Activated CD4-positive, alpha-beta T cell treated with anti-CD3 and anti-CD28 coated beads, Interleukin-2, Interleukin-6, amounts not matched to agents 100 ng/mL and 50 ng/mL, durations not matched to agents 16 hours and 8 hours (primary cell): ENCODE measurements at regions not wholly inside any gene's neighbourhood (a gene's known extent, or its start where the extent isn't known, plus 50 kb on each side); places are given as distances from the start of the nearest gene placed in this dataset.
"Not testable (repeated sequence)": the region's sequence is repeated elsewhere in the genome, so short reads cannot be mapped to it uniquely, and the experiment has no call there.

Experiments
- DNase-seq: peaks from one replicate; pipeline ENCODE4 v3.0.0-alpha.2; 2020

DNA sequence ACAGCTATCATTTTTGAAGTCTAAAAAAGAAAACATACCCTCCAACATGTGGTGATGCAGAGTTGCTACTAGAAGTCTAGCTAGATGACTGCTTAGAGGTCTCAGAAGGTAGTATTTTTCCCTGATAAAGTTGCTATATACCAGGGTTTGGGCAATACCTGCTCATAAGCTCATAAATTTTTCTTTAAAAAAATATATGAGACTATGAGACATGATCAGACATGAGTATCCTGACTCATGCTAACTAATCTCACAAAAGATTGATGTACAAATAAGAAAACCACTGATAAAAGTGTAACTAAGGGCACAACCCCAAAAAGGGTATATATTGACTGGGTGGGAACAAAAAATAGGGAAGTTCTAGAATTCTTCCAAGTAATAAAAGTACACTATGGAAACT is 740.9 kb downstream of the METTL15 start:
- DNase-seq: no peak

DNA sequence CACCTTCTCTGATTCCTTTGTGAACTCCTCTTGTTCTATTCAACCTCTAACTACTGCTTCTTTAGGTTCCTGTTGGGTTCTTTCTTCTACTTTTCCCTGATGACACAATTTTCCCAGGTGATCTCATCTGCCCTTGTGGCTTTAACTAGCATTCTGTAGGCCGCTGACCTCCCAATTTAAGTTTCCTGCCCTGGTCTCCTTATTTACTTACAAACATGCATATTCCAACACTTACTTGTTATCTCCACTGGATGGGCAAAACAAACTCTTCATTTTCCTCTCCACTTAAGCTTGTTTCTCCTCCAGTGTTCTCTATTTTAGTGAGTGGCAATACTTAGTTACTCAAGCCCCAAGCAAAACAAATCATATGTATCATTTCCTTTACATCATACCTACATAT is 734.5 kb downstream of the METTL15 start:
- no peak for DNase-seq

DNA sequence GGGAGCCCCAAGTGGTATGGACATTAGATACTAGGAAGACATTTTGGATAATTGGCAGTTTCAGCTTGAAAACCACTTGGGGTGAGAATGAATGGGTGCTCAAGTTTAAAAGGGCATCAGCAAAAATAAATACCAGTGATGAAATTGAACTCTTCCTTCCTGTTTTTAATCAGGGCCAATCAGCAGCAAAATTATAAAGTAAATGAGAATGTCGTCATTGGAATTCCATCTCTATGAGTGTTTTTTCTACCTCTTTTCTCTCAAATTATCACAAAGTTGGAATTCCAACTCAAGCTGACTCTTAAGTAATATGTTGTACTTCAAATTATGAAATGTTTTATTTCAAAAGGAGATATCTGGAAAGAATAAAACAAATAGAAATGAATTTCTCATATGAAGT is 730.6 kb downstream of the METTL15 start:
- no peak for DNase-seq

DNA sequence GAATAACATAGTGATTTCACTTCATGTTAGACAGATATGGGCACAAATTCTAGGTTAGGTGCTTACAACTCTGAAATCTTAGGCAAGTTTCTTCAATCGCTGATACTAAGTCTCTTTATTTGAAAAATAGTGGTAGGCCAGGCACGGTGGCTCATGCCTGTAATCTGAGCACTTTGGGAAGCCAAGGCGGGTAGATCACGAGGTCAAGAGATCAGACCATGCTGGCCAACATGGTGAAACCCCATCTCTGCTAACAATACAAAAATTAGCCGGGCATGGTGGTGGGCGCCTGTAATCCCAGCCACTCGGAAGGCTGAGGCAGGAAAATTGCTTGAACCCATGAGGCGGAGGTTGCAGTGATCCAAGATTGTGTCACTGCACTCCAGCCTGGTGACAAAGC is 729.4 kb downstream of the METTL15 start:
- no peak for DNase-seq

DNA sequence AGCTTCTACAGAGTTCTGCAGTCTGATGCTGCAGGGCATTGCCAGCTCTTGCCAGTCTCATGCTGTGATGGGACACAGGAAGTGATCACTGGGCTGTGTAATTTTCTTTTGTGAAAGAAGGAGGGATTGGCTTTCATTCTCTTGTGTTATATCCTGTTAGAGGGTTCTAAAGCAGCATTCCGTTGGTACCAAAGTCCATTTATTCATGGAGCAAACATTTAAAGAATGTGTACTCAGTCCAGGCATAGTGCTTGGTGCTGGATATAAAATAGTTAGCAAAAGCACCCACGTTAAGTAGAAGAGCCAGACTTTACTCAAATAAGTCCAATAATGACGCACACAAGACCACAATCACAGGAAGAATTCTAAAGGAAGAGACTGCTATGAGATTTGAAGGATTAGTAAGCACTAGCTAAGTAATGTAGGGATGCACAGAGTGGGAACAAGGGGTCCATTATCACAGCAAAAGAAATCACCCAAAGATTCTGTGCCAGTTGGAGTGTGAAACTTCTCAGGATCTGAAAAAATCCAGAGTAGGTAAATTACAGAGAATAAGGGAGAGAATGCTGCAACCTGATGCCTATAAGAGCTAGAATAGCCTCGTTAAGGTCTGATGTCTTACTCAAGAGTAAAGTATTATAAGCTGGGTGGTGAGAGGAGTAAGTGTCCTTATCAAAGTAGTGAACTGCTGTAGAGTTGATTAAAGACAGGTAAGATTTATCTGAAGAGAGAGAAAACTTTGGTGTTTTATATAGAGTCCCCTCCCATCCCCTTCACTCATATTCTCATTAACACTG is 728.3 kb downstream of the METTL15 start:
- DNase-seq: no peak

DNA sequence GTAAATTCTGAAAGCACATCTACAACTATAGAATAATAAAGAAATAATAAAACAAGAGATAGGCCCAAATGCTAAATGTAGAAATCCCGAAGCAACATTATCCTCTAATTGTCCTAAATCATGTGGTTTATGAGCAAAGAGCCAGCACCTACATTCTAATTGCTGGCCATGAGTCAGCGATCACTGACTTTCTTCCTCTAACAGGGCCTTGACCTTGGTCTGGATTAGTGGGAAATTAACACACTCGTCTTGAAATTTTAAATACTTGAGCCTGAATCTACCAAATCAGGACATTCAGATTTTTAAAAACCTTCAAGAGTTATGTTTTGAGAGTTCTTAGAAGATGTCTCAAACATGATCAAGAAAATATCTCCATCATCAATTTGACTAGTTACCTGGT is 727.6 kb downstream of the METTL15 start:
- DNase-seq: no peak

DNA sequence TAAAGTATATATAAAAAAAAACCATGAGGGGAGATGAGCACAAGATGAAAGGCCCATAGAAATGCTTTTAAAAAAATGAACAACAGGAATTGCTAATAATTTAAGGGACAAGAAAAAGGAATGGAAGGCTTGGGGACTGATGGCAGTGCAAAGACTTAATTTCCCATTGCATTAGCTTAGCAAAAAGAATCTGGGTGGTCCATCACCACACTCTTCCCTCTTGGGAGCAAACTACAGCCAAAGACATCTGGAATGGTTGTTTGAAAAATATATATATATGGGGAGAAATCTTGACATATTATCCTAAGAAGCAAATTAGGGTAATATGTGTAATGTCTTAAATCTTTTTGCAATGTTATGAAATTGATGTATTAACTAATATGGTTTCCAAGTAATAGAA is 727.1 kb downstream of the METTL15 start:
- DNase-seq: no peak

DNA sequence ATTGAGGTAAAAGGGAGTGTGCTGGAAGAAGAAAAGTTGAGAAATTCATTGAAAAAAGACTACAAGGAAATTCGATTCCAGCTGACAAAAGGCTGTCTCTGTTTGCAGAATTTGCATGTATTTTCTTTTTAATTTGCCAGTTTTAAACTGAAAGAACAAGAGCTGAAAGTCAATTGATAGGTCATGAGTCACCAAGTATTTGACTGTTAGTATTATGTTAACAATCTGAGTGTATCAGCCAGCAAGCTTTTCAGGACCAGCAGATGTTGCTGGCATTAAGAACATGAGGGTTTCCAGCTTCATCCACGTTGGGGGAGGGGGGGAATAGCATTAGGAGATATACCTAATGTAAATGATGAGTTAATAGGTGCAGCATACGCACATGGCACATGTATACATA is 726.7 kb downstream of the METTL15 start:
- no peak for DNase-seq

DNA sequence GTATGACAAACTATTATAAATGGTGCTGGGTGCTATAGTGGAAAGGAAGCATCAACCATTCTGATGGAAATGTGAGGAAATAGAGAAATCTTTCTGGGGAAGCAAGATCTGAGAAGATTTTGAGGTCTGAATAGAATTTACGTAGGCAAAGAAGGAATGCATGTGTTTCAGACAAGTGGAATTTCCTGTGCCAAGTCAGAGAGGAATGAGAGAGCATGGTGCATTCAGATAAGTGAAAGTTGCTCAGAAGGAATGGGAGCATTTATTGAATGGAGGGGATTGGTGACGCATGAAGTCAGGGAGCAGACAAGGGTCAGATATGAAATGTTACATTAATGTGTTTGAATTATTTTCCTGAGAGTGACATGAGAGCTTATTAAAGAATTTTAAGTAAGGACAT is 725.5 kb downstream of the METTL15 start:
- no peak for DNase-seq

DNA sequence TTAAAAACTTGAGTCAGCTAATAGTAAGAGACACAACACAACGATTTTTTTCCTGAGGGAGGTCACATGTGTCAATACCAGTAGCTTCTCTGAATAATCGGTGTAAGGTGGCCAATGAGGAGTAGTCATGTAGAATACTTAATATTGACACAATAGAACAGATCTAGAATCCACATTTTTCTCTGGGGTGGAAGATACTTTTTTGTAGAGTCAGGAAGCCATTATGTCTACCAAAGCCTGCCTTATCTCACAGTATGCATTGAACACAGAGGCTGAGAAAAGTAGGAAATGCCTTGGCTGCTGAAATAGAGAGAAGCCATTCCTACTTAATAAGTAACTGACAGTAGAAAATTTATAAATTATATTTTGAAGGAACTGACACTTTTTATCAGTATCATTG is 725.0 kb downstream of the METTL15 start:
- DNase-seq: no peak

DNA sequence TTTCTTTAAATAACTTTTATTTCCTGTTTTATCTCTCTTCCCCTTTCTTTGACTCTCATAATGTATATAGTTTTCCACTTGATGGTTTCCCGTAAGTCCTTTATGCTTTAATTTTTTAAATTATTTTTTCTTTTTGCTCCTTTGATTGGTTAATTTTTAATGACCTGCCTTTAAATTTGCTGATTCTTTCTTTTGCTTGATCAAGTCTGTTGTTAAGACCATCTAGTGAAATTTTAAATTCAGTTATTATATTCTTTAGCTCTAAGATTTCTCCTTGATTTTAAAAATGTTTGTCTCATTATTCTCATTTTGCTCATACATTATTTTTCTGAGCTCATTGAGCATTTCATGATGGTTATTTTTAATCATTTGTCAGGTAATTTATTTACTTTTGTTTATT is 718.6 kb downstream of the METTL15 start:
- DNase-seq: no peak

DNA sequence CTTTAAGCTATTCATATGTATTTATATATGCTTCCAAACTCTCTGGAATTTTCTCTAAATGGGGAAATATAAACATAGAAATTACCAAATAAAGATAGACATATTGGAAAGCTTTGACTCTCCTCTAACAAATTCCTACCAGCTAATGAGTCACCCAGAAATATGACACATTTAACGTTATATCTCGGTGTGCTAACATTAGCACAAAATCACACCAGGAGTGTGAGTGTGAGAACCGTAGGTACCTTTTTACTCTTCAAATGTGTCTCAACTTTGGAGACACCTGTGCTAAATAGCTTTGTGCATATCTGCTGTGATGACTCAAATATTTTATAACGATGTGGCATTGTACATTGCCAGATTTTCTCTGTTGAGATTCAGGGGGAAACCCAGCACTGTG is 714.4 kb downstream of the METTL15 start:
- DNase-seq: no peak

DNA sequence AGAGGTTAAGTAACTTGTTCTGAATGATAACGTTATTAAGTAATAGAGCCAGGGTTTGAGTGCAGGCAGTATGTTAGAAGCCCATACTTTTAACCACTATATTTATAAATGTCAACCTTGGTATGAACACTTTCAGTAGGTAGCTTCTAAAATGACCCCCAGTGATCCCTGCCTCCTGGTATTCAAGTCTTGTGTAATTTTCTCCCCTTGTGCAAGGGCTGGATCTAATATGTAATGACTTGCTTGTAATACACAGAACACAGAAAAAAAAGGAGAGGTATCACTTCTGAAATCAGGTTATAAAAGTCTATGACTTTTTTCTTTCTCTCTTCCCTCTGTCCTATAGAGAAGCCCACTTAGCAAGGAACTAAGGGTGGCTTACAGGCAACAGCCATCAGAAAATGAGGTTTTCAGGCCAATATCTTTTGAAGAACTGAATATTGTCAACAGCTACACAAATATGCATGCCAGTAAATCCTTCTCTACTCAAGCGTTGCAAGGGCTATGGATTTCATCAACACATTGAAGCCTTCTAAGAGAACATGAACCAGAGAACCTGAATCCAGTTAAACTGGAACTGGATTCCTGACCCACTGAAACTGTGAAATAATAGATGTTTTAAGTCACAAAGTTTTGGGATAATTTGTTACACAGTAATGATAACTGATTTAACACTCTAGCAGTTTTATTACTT is 712.3 kb downstream of the METTL15 start:
- DNase-seq: no peak

DNA sequence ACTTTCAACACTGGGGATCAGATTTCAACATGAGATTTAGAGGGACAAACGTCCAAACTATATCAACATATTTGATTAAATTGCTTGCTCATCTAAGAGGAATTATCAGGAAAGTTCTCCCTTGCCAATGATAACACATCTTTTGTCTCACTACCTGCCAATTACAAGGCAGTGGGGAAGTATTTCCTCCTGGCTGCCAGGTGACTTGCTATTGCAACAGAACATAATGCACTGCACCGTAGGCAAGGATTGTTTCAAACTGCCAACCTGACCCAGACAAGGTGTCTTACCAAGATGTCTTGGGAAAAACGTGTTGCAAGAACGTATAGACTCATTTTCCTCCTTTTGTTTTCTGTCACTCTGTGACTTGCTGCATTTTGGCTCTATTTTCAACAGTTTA is 711.6 kb downstream of the METTL15 start:
- DNase-seq: no peak

DNA sequence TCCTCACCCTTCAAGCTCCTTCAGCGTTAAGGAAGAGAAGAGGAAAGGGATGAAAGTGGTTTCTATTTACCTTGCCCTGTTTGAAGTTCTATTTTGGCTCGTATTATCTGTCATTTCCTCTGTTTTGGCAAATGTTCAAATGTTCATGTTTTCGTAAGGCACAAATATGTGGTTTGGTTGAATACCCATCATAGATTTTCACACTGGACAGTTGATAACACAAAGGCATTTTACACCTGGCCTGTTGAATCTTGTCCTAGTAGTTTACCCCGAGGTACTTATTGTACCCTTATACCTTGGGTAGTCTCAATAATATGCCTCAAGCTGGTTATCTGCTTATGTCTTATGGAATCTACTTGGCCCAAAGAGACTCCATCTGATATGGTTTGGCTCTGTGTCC is 706.9 kb downstream of the METTL15 start:
- DNase-seq: no peak

DNA sequence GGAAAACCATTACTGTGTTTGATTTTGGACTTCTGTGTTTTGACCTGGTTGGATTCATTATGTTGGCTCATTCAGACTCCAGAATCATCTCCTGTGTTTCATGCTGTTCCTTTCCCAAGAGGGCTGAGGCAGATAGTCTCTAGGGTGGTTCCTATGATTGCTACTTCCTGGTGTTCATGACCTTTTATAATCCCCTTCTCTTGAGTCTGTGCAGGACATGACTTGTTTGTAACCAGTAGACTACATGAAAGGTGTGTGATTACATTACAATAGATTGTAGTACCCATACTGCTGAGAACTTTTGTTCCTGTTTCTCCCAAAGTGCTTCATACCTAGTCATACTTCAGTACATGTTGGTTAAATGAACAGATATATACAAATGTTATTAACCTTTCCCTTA is 700.6 kb downstream of the METTL15 start:
- DNase-seq: no peak

DNA sequence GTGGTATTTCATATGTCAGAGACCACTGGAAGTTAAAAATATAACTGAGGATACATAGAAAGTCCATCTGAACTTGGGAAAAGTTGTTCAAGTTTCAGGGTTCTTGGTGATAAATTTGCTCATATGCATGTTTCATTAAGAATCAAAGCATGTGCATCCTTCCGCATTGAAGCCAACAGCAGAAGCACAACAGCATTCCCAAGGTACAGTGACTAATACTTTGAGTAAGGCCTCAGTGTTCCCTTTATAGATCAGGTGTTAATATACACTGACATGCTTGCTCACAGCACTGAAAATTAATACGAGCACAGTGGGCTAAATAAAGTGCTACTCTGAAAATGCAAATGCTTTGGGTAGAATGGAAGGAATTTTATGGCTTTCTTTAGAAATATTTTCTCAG is 691.1 kb downstream of the METTL15 start:
- DNase-seq: no peak

DNA sequence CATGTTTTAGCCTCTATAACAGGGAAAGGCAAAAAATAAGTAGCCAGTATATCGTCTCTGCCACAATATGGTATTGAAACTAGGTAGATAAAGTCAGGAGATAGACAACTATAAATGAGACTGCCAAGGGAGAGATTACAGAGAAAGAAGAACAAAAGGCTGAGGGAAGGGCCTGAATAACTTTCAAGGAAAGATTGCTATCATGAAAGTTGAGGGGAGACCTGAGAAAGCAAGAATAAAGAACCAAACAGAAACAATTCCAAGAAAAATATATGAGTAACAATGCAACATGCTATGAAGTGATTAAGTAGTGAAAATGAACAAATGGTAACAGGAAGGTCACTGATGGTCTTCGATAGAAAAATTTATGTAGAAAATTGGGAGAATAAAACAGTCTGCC is 690.1 kb downstream of the METTL15 start:
- no peak for DNase-seq

DNA sequence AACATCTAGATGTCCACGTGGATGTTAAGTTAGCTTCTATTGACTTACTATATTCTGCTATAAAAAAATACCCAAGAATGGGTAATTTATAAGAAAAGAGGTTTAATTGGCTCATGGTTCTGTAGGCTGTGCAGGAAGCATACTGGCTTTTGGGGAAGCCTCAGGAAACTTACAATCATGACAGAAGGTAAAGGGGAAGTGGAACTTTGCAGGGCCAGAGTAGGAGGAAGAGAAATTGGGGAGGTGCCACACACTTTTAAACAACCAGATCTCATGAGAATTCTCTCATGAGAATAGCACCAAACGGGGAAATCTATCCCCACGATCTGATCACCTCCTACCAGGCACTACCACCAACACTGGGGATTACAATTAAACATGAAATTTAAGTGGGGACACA is 689.3 kb downstream of the METTL15 start:
- no peak for DNase-seq

DNA sequence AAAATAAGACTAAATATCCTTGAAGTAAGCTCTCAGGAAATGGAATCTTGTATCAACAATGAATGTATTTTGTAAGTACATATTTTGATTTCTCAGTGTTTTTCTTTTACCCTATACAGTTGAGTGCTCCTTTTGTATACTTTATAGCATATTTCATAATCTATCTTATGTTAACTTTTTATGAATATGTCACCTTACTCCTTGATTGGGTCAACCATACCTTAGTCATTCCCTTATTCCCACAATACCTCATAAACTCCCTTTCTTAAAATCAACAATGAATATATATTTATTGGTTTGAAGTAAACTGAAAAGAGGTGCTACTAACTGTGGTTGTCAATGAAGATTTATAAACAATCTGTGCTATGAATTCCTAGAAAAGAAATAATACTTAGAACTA is 686.2 kb downstream of the METTL15 start:
- no peak for DNase-seq

DNA sequence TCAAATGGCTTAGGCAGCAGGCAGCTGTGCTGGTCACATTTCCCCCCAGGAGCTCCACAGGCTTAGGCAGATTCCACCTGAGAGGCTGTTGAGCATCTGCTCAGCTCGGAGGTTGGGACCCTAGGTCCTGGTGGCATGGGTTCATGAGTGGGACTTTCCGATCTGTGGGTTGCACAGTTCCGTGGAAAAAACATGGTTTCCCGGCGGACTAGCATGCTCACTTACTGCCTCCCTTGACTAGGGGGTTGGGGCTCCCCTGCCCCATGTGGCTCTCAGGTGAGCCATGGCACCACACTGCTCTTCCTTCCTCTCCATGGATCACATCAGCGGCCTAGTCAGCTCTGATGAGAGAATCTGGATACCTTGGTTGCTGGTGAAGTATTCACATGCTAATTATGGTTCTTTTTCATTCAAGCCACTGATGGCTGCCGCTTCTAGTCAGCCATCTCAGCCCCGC is 685.1 kb downstream of the METTL15 start:
- DNase-seq: no peak

DNA sequence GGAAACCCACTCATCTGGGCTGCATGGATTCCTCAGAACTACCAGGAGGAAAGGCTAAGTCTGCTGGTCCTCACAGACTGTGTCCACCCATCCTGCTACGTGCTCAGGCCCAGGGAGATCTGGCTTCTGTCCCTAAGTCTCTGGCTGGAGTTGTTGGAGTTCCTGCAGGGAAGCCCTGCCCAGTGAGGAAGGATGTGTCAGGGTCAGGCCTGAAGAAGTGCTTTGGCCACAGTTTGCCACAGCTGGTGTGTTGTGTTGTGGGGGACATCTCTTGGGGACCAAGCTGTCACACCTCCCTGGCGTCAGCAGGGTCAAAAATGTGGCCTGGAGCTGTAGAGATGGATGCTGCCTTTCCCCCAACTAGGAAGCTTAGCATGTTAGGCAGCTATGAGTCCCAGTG is 684.7 kb downstream of the METTL15 start:
- no peak for DNase-seq

DNA sequence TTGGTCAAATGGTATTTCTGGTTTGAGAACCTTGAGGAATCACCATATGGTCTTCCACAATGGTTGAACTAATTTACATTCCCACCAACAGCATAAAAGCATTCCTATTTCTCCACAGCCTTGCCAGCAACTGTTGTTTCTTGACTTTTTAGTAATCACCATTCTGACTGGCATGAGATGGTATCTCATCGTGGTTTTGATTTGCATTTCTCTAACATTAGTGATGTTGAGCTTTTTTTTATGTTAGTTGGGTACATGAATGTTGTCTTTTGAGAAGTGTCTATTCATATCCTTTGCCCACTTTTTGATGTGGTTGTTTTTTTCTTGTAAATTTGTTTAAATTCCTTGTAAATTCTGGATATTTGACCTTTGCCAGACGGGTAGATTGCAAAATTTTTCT is 679.7 kb downstream of the METTL15 start:
- not testable (repeated sequence) for DNase-seq

DNA sequence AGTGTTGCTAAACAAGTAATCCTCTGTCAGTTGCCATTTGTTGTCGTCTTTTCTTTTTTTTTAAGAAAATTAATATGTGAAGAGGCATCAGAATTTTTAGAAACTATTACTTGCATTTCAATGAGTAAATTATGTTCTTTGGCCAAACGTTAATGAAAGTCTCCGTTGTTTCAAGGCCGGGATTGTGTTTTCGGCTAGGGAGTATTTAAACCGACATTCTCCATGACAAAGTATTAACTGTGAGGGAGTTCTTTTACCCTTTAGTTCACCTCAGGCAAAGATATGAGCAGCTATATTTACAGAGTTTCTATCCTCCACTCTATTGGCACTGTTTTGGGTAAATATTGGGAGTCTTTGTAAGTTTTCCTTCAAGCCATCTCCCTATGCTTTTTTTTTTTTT is 668.9 kb downstream of the METTL15 start:
- DNase-seq: no peak

DNA sequence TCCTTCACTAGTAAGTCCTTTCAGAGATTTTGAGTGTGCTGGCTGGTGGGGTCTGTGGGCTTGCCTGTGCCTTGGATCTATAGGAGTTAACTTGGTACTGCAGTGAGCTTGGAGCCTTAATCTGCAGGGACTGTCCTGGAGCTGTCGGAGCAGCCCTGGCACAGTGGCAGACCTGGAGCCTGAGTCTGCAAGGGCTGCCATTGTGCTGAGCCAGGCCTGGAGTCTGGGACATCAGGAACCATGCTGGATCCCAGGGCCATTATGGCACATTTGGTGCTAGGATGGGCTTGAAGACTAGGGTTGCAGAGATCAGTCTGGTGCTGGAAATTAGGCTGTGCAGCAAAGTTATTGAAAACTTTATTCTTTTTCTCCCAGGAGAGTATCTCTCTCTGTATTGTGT is 665.4 kb downstream of the METTL15 start:
- no peak for DNase-seq
